Gastroesophageal sphincter (tissue), 4 donors: ENCODE measurements at regions not wholly inside any gene's neighbourhood (a gene's known extent, or its start where the extent isn't known, plus 50 kb on each side); places are given as distances from the start of the nearest gene placed in this dataset.

Experiments used
- ATAC-seq: fragments of 150-250 bp; one replicate; pipeline ENCODE4 v1.9.1; 2016; ENCODE audit warnings: mild to moderate bottlenecking, moderate library complexity
- H3K27ac ChIP-seq, 4 donors: fragments of 200-600 bp; sonication (generic) in 3 of 4; 1 replicate in 3 of 4; 2 replicates in 1 of 4; pipeline ENCODE4 v1.5.1; 2016 to 2019
- H3K27me3 ChIP-seq: fragments of 200-600 bp; sonication (generic); one replicate; pipeline ENCODE4 v1.5.1; 2019
- H3K36me3 ChIP-seq, 2 donors: fragments of 200-600 bp; sonication (generic); one replicate each; pipeline ENCODE4 v1.5.1; 2019; ENCODE audit warnings: control low read depth in 1 of 2
- H3K4me1 ChIP-seq, 3 donors: fragments of 200-600 bp; sonication (generic); 1 replicate in 2 of 3; 2 replicates in 1 of 3; pipeline ENCODE4 v1.5.1; 2016 to 2019; ENCODE audit warnings: control low read depth in 2 of 3
- H3K4me3 ChIP-seq, 2 donors: fragments of 200-600 bp; sonication (generic); one replicate each; pipeline ENCODE4 v1.5.1; 2019; ENCODE audit warnings: mild to moderate bottlenecking in 1 of 2, moderate library complexity in 1 of 2
- H3K9me3 ChIP-seq, 3 donors: fragments of 200-600 bp; sonication (generic); one replicate each; pipeline ENCODE4 v1.5.1; 2017 to 2019; ENCODE audit warnings: control low read depth in 2 of 3
- CTCF ChIP-seq, 4 experiments: fragments of 200-600 bp in 2 of 4; fragments of 450-650 bp in 2 of 4; sonication (generic) in 1 of 4; IDR thresholded peaks; one replicate each; pipeline ENCODE4 v1.5.1; 2017 to 2019; ENCODE audit warnings: antibody characterized with exemption in 4 of 4, mild to moderate bottlenecking in 2 of 4, moderate library complexity in 2 of 4
- EP300 ChIP-seq: sonication (generic); formaldehyde crosslinking; IDR thresholded peaks from one replicate; pipeline ENCODE4 v1.6.1; 2017; ENCODE audit warnings: antibody characterized with exemption, mild to moderate bottlenecking
- POLR2A ChIP-seq, 2 donors: fragments of 450-650 bp; IDR thresholded peaks; one replicate each; pipeline ENCODE4 v1.6.1; 2017; ENCODE audit warnings: antibody characterized with exemption in 2 of 2, mild to moderate bottlenecking in 2 of 2, moderate library complexity in 1 of 2
- POLR2AphosphoS5 ChIP-seq: sonication (generic); formaldehyde crosslinking; IDR thresholded peaks from one replicate; pipeline ENCODE4 v1.6.1; 2017; ENCODE audit warnings: antibody characterized with exemption
- WGBS, 2 donors: methylation state at CpG; one replicate each; pipeline ENCODE4 v1.1.5; 2018; ENCODE audit warnings: low coverage in 1 of 2; 5-methylcytosine and 5-hydroxymethylcytosine counted together

DNA sequence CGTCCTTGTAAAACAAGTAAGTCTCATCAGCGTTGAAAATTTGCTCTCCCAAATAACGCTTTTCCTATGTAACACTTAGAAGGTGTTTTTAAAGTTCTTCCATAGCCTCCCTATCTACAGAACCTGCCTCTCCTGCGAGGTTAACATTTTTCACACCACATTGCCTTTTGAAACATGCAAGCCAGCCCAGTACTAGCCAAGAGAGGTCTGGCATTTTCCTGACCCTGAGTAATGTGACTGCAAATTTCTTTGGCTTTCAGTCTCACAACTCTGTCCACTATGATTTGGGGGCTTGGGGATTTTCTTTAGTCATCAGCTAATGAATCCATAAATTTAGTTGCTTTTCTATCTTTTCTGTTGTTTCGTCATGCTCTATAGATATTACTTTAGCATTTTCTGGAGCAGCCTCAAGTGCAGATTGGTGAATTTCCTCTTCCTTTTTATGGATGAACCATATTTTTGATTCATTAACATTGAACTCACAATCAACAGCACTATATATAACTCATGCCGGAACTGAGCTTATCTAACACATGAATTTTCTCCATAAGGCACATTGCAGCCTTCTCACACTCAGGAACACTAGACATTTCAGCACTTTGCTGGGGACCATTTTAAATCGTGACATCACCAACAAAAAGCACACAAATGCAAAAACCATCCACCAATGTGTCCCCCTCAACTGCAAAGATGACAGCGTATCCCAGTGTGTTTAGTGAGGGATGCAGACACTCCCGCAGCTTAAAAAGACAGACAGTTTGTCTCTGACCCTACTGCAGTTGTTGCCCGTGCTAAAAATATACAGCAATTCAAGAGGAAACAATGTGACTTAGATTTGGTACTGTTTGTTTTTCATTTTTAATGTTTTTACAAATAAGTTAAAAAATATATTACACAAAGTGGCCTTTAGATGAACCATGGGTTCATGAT is 77.2 kb upstream of the SPATA31C2 start:
- Histone ChIP-seq H3K36me3 (no peaks in the 10 kb centered on the region), H3K4me1 (no peaks in the 10 kb centered on the region), H3K27me3 (peaks cover 4% of the 10 kb centered on the region), H3K9me3 (peaks cover 0 to 8% (median 0%) of the 10 kb centered on the region in 3 donors), H3K27ac (no peak overlapping the region), H3K4me3 (no peak overlapping the region)
- no peak for ATAC-seq
- TF ChIP-seq EP300 (no peak), POLR2A (IDR thresholded peaks at IDR 0.05) (no peak), POLR2AphosphoS5 (no peak), CTCF (IDR thresholded peaks at IDR 0.05) (no peak)
- WGBS, 2 donors, result 73 to 77% methylated on average over 10 of the region's 10 CpGs

DNA sequence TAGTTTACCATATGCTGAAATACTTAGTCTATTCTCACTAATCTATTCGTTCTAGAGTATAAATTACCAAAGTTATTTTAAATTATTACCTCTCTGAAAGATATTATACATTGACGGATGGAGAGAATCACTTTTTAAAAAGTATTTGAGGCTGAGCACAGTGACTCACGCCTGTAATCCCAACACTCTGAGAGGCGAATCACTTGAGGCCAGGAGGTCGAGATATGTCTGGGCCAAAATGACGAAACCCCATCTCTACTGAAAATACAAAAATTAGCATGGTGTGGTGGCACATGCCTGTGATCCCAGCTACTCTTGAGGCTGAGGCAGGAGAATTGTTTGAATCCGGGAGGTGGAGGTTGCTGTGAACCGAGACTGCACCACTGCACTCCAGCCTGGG is 64.0 kb upstream of the SPATA31C2 start:
- Histone ChIP-seq H3K27me3 (no peaks in the 10 kb centered on the region), H3K4me3 (no peak overlapping the region), H3K4me1 (peaks cover 5 to 13% (median 7%) of the 10 kb centered on the region in 3 donors), H3K27ac (no peak overlapping the region), H3K9me3 (no peaks in the 10 kb centered on the region), H3K36me3 (no peaks in the 10 kb centered on the region)
- 71 to 76% methylated on average over 3 to 6 of the region's 8 CpGs for WGBS, 2 donors
- TF ChIP-seq CTCF (IDR thresholded peaks at IDR 0.05) (no peak), POLR2AphosphoS5 (no peak), POLR2A (IDR thresholded peaks at IDR 0.05) (no peak), EP300 (no peak)
- ATAC-seq, result no peak

GRCh38 chr9:88198341-88198807 is 60.1 kb upstream of the SPATA31C2 start:
- ATAC-seq, result peak; percentile 63
- TF ChIP-seq POLR2AphosphoS5, result peak; percentile 48
- TF ChIP-seq CTCF (IDR thresholded peaks at IDR 0.05), result no peak
- TF ChIP-seq EP300, result no peak
- TF ChIP-seq POLR2A (IDR thresholded peaks at IDR 0.05), result no peak
- Histone ChIP-seq H3K4me3 (peak overlapping the region; percentile 33 to 60), H3K27ac (peak overlapping the region; percentile 40 to 71 (median 60)), H3K9me3 (no peaks in the 10 kb centered on the region), H3K27me3 (no peaks in the 10 kb centered on the region), H3K4me1 (peaks cover 5 to 32% (median 7%) of the 10 kb centered on the region in 3 donors), H3K36me3 (no peaks in the 10 kb centered on the region)
- 8 to 9% methylated on average over 7 of the region's 7 CpGs for WGBS, 2 donors

DNA sequence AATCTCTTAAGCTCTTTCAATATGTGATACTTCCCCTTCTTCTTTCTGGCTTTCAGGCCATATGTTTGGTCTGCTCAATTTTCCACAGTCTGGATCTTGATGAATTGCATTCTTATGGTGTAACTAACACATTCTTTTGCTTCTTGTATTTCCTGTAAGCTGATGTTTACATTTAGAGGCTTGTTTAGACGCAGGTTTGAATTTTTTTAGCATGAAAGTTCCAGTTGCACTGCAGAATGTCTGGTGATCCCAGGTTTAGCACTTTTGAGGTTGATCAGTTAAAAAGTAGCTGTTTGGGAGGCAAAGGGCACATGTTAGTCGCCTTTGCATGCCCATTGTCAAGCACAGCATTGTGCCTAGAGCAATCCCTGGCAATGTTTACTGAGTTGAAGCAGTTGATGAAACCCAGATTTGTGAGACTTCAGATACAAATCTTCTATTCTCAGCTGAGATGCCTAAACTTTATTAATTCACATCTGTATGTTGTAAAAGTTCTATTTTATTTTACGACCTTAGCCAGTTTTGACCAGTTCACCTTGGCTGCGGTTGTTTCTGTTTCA is 59.6 kb upstream of the SPATA31C2 start:
- no peaks in the 10 kb centered on the region for H3K9me3 ChIP-seq
- H3K4me3 ChIP-seq, result peak overlapping the region; percentile 33 to 60
- H3K27me3 ChIP-seq, result no peaks in the 10 kb centered on the region
- TF ChIP-seq CTCF (IDR thresholded peaks at IDR 0.05) (no peak), EP300 (no peak), POLR2A (IDR thresholded peaks at IDR 0.05) (no peak), POLR2AphosphoS5 (peak; percentile 62)
- peaks cover 5 to 36% (median 7%) of the 10 kb centered on the region in 3 donors for H3K4me1 ChIP-seq
- ATAC-seq, result peak; percentile 19
- no peaks in the 10 kb centered on the region for H3K36me3 ChIP-seq
- H3K27ac ChIP-seq, result peak overlapping the region; percentile 40 to 71 (median 60)
- 9 to 27% methylated on average over 3 to 4 of the region's 4 CpGs for WGBS, 2 donors
